Endometrium (tissue), 2 donors: ENCODE measurements at regions not wholly inside any gene's neighbourhood (a gene's known extent, or its start where the extent isn't known, plus 50 kb on each side); places are given as distances from the start of the nearest gene placed in this dataset.
"Not testable (repeated sequence)": the region's sequence is repeated elsewhere in the genome, so short reads cannot be mapped to it uniquely, and the experiment has no call there.

Experiments used
- FAIRE-seq: peaks from 2 replicates; lab custom pipeline; 2012; peaks lifted over from hg19 to GRCh38; lab: Jason Lieb, UNC
- donor health status: control.
- donor health status: control.

- no peak for FAIRE-seq
Measured at GRCh38 chr18:29853126-29853525, 1189.4 kb downstream of the DSC3 start.

GRCh38 chr18:29849144-29849543 is 1193.4 kb downstream of the DSC3 start:
- FAIRE-seq = no peak

DNA sequence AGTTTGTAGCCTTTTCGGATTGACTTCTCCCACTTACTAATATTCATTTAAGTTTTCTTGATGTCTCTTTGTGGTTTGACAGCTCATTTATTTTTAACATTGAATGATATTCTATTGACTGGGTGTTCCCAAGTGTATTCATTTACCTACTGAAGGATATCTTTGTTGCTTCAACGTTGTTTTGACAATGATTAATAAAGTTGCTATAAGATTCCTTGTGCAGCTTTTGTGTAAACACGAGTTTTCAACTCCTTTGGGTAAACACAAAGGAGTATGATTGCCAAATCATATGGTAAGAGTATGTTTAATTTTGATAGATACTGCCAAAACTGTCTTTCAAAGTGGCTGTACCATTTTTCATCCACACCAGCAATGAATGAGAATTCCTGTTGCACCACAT is 1200.9 kb downstream of the DSC3 start:
- FAIRE-seq = no peak

DNA sequence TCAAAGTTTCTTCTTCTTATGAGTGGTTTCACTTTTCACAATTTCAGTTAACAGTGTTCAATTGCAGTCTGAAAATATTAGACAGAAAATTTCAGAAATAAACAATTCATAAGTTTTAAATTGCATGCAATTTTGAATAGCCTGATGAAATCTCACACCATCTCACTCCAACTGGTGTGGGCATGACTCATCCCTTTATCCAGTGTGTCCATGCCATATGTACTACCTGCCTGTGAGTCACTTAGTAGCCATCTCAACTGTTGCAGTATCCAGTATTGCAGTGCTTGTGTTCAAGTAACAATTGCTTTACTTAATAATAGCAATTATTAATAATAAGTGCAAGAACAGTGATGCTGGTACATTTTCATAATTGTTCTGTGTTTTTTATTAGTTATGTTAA is 1202.5 kb downstream of the DSC3 start:
- FAIRE-seq = no peak

DNA sequence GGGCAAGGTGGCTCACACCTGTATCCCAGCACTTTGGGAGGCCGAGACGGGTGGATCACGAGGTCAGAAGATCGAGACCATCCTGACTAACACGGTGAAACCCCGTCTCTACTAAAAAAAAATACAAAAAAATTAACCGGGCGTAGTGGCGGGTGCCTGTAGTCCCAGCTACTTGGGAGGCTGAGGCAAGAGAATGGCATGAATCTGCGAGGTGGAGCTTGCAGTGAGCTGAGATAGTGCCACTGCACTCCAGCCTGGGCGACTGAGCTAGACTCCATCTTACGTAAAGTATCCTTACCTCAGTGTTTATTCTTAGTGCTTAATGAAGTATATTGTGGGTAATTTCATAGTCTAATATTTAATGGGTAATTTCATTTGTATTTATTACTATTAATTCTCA is 1203.6 kb downstream of the DSC3 start:
- FAIRE-seq = not testable (repeated sequence)

GRCh38 chr18:29838556-29838955 is 1204.0 kb downstream of the DSC3 start:
- FAIRE-seq = no peak

- FAIRE-seq = no peak
Measured at GRCh38 chr18:29823671-29824070, 1218.9 kb downstream of the DSC3 start.

GRCh38 chr18:29821544-29821943 is 1221.0 kb downstream of the DSC3 start:
- no peak for FAIRE-seq

DNA sequence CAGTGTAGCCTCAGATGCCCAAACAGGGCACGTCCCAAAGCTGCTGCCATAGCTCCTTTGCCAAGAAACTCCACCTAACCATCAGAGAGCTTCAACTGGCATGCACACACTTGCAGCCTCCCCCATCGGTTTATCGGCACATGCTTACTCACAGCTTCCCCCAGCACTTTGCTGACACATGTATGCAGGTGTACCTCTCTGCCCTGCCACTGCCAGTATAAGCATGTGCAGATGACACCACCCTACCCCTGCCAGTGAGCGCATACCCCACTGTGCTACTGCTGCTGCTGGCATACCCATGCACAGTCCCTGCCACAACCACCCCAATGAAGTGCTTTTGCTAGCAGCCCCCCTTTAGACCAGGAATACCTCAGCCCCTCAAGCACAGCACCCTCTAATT is 1231.0 kb downstream of the DSC3 start:
- no peak for FAIRE-seq

GRCh38 chr18:29780816-29781215 is 1261.7 kb downstream of the DSC3 start:
- no peak for FAIRE-seq

- FAIRE-seq = no peak
Measured at GRCh38 chr18:29779096-29779495, 1263.4 kb downstream of the DSC3 start.

DNA sequence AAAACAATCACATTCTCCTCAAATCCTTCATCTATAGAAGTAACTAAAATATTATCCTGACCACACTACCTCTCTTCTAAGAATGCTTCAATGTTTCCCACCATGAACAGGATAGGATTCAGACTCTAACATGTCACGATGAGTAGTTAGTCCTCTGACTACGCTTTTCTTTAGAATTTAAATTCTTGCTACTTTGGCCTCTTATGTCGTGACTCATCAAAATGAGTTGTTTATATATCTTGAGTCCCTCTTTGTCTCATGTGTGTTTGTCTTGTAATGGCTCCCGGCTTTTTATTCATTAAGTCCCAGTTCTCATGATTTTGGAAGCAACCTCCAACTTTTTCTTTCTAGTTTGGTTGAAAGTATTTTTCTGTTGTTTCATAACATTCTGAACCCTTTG is 1289.2 kb downstream of the DSC3 start:
- FAIRE-seq = no peak

DNA sequence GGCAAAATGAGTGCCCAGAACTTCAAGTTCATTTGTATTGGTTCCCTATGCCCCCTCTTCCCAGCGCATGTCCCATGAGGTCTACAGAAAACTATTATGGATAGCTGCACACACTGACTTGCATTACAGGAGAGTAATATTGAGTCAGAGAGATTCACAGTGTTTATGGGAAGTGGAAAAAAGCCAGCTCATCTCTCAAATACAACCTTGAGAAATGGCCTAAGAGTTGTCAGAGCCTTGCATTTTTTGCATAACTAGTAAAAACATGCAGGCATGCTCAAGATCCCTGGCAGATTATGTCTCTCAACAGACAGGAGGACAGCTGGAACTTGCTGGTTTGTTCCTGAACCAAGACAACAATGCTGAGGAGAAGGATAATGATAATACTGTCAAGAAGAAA is 1292.8 kb downstream of the DSC3 start:
- FAIRE-seq = no peak

DNA sequence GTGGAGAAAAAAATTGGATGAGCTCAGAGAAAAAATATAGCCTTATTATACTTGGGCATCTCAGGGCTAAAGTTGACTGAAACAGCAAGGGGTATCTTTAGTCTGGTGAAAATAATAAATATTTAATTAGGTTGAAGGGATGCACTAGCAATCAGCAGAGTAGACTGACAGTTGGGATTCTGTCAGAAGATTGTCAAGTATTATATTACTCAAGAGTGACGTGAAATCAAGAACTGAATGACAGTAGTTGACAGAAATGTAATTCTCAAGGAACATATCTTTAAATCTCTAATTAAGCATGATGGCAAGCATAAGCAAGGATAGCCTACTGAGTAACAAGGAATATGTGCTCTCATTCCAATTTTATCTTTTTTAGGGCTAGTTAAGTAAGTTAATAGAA is 1301.1 kb downstream of the DSC3 start:
- FAIRE-seq = no peak

DNA sequence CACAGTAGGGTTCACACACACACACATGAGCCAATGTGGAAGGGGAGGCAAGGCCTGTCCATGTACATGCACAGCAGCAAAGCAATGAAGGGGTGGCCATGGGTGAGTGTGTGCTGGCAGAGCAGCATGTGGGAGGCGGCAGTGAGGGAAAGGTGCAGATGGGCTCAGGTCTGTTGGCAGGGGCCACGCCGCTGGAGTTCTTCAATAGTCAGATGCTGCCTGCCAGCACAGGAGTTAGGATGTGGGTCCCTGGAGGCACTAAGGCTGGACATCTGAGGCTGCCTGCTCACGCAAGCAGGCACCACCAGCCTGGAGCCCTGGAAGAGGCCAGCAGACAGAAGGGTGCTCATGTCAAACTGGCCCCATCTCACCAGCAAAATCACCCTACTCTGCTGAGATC is 1304.9 kb downstream of the DSC3 start:
- FAIRE-seq = no peak

DNA sequence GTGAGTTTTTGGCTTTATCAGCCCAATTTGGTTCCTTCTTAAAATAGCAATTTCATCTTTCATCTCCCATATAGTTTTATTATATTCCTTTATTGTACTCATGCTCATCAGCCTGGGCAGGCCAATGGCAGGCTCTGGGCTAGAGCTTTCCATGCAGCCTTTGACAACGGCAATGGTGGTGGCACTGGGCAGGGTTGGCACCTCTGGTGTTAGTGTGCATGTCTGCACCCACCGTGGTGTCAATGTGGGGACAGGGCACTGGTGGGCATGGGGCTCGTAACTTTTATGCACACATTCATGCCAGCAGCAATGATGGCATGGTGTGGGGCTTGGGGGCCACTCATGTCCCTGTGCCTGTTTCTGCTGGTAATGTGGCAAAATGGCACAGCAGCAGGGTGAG is 1305.4 kb downstream of the DSC3 start:
- FAIRE-seq = no peak

DNA sequence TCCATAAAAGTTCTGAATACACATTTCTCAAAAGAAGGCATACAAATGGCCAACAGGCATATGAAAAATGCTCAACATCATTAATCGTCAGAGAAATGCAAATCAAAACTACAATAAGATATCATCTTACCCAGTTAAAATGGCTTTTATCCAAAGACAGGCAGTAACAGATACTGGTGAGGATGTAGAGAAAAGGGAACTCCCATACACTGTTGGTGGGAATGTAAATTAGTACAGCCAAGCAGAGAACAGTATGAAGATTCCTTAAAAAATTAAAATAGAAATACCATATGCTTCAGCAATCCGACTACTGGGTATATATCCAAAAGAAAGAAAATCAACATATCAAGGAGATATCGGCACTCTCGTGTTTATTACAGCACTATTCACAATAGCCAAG is 1312.5 kb downstream of the DSC3 start:
- FAIRE-seq = no peak

DNA sequence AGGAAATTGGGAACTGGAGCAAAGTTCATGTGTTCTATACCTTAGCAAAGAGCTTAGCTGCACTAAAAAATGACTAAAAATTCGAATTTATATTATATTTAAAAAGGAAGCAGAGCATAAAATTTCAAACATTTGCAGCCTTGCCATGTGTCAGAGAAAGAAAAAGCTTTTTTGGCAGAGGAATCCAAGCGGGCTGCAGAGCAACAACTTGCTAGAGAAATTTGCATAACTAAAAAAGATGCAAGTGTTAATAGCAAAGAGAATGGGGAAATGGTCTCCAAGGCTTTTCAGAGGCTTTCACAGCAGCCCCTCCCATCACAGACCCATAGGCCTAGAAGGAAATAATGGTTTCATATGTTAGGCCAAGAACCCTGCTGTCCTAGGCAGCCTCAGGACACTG is 1315.9 kb downstream of the DSC3 start:
- no peak for FAIRE-seq

GRCh38 chr18:29723486-29723885 is 1319.1 kb downstream of the DSC3 start:
- FAIRE-seq = not testable (repeated sequence)

DNA sequence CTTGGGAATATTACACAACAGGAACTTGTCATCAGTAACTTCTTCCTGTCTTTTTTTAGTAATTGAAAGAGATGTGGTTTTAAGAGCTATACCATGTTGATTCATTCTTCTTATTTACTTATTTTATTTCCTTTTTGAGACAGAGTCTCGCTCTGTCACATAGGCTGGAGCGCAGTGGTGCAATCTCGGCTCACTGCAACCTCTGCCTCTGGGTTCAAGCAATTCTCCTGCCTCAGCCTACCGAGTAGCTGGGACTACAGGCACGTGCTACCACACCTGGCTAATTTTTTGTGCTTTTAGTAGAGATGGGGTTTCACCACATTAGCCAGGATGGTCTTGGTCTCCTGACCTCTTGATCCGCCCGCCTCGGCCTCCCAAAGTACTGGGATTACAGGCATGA is 1326.6 kb downstream of the DSC3 start:
- not testable (repeated sequence) for FAIRE-seq

DNA sequence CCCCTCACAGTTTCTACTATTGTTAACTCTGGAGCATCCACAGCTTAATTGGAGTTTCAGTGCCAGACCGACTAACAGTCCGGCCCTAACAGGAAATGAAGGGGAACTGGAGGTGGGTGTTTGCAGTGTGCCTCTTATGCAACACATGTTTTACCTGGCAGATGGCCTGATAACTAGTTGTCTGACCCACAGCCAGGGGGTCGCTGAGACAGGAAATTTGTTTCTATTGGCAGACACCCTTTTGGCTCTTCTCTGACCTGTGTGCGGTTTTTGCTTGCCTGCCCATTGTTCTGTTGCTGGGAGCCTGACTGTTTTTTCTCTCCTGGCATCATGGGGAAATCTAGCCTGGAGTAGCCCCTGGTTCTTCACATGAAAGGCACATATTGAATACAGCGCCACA is 1329.8 kb downstream of the DSC3 start:
- FAIRE-seq = no peak

- no peak for FAIRE-seq
Measured at GRCh38 chr18:29711932-29712331, 1330.6 kb downstream of the DSC3 start.

DNA sequence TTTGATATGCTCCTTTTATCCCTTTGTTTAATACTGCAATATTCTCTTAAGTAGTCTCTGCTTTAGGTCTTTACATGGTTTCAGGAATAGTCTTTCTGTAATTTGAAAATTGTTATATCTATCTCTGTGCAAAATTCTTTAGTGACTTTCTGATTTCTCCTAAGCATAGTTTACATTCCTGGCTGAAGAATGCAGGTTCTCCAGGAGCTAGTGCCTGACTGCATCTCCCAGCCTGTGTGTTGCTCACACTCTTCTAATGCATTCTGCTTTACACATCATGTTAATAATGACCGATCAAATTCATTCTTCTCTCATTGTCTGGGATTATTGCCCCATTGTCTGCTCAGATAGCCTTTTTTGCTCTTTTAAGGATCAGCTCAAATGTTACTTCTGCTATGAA is 1349.2 kb downstream of the DSC3 start:
- no peak for FAIRE-seq

DNA sequence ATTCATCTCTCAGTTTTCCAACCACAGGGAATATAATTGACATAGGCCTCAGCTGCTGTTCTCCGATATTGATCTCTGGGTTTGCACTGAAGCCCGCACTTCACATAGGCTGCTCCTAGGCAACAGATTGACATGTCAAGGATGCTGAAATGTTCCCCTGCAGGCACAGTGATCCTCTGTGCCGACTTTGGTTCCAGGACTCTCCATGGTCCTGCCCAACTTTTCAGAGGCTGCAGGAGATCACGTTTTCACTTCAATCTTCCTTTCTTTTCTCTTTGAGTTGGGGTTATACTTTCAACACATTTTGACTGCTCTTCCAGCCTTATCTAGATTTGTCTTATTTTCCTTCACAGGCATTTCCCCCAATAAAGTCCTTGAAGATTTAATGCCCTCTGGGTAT is 1361.0 kb downstream of the DSC3 start:
- no peak for FAIRE-seq

- no peak for FAIRE-seq
Measured at GRCh38 chr18:29664278-29665036, 1378.1 kb downstream of the DSC3 start.
